Endothelial cell of umbilical vein (primary cell): ENCODE measurements at regions not wholly inside any gene's neighbourhood (a gene's known extent, or its start where the extent isn't known, plus 50 kb on each side); places are given as distances from the start of the nearest gene placed in this dataset.

Experiments used
- EZH2 ChIP-seq: IDR thresholded peaks from 2 replicates; pipeline ENCODE4 v1.6.1; 2012; ENCODE audit warnings: borderline replicate concordance, low read depth, mild to moderate bottlenecking, moderate library complexity, low read length, inconsistent platforms; ENCODE audit not compliant: severe bottlenecking
- POLR2AphosphoS5 ChIP-seq: IDR thresholded peaks from 2 replicates; pipeline ENCODE4 v1.6.1; 2012; ENCODE audit warnings: low read depth, mild to moderate bottlenecking, control low read depth, low read length, moderate library complexity; ENCODE audit not compliant: insufficient read depth
- TF ChIP-seq, protein P1 (sequence below), 2 donors: IDR thresholded peaks; 1 replicate in 1 of 2; 2 replicates in 1 of 2; pipeline ENCODE4 v1.5.1; 2011; ENCODE audit warnings: low read length in 2 of 2, mild to moderate bottlenecking in 2 of 2, moderate library complexity in 2 of 2, control low read depth in 1 of 2, inconsistent platforms in 1 of 2, low read depth in 1 of 2; ENCODE audit not compliant: insufficient read depth in 1 of 2; ENCODE audit errors: extremely low read depth in 1 of 2
- TF ChIP-seq, protein P2 (sequence below): IDR thresholded peaks from 2 replicates; pipeline ENCODE4 v1.6.1; 2011; ENCODE audit not compliant: insufficient read depth, insufficient read length

DNA sequence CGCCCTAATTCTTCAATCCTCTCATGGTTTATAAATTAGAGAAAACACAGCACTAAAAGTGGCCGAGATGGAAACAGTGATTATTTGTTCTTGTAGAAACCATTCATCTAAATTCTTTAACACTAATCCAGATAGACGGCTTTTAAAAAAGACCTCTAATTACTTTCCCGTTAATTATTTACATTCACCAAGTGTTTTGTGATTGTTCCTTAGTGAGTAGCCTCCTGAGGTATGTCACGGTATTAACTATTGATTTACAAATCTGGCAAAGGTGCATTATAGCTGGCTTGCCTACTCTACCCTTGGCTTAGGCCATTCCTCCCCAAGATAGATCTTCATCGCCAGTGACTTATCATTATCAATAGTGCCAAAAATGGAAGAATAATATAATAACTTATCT lies 436.4 kb upstream of the ST6GAL2 start:
- TF ChIP-seq, protein P1, sequence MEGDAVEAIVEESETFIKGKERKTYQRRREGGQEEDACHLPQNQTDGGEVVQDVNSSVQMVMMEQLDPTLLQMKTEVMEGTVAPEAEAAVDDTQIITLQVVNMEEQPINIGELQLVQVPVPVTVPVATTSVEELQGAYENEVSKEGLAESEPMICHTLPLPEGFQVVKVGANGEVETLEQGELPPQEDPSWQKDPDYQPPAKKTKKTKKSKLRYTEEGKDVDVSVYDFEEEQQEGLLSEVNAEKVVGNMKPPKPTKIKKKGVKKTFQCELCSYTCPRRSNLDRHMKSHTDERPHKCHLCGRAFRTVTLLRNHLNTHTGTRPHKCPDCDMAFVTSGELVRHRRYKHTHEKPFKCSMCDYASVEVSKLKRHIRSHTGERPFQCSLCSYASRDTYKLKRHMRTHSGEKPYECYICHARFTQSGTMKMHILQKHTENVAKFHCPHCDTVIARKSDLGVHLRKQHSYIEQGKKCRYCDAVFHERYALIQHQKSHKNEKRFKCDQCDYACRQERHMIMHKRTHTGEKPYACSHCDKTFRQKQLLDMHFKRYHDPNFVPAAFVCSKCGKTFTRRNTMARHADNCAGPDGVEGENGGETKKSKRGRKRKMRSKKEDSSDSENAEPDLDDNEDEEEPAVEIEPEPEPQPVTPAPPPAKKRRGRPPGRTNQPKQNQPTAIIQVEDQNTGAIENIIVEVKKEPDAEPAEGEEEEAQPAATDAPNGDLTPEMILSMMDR (IDR thresholded peaks at IDR 0.05; ENCODE audit: extremely low read depth in 1 of 2, insufficient read depth in 1 of 2, low read depth in 1 of 2, low read length in 2 of 2): no peak
- no peak for TF ChIP-seq EZH2
- TF ChIP-seq, protein P2, sequence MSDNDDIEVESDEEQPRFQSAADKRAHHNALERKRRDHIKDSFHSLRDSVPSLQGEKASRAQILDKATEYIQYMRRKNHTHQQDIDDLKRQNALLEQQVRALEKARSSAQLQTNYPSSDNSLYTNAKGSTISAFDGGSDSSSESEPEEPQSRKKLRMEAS: no peak
- TF ChIP-seq POLR2AphosphoS5: no peak
